IPS DF 4.7 (cell line): ENCODE measurements at regions not wholly inside any gene's neighbourhood (a gene's known extent, or its start where the extent isn't known, plus 50 kb on each side); places are given as distances from the start of the nearest gene placed in this dataset.
"Not testable (repeated sequence)": the region's sequence is repeated elsewhere in the genome, so short reads cannot be mapped to it uniquely, and the experiment has no call there.

Experiments used
- DNase-seq: peaks from one replicate; pipeline ENCODE4 v3.0.0-alpha.2; 2013; ENCODE audit warnings: low spot score; ENCODE audit errors: extremely low read depth

- no peak for DNase-seq
Observed at GRCh38 chr6:167408235-167408869, 83.5 kb downstream of the TTLL2 start.

- no peak for DNase-seq
Observed at GRCh38 chr6:167409079-167409478, 84.2 kb downstream of the TTLL2 start.

- DNase-seq: no peak
Observed at GRCh38 chr6:167409694-167410093, 84.8 kb downstream of the TTLL2 start.

- DNase-seq: no peak
Observed at GRCh38 chr6:167410462-167410861, 85.6 kb downstream of the TTLL2 start.

- no peak for DNase-seq
Observed at GRCh38 chr6:167412506-167412905, 87.6 kb downstream of the TTLL2 start.

- no peak for DNase-seq
Observed at GRCh38 chr6:167415441-167415961, 90.6 kb downstream of the TTLL2 start.

- DNase-seq: no peak
Observed at GRCh38 chr6:167416676-167417430, 92.0 kb downstream of the TTLL2 start.

GRCh38 chr6:167420177-167420576 lies 95.3 kb downstream of the TTLL2 start:
- no peak for DNase-seq

- DNase-seq: no peak
Observed at GRCh38 chr6:167420858-167421766, 96.2 kb downstream of the TTLL2 start.

GRCh38 chr6:167421944-167422343 lies 97.1 kb downstream of the TTLL2 start:
- DNase-seq: not testable (repeated sequence)

- no peak for DNase-seq
Observed at GRCh38 chr6:167422934-167423333, 98.0 kb downstream of the TTLL2 start.

GRCh38 chr6:167424060-167424673 lies 99.3 kb downstream of the TTLL2 start:
- DNase-seq: no peak

GRCh38 chr6:167424700-167425099 lies 99.8 kb downstream of the TTLL2 start:
- DNase-seq: no peak

GRCh38 chr6:167426084-167426483 lies 101.2 kb downstream of the TTLL2 start:
- no peak for DNase-seq

GRCh38 chr6:167426651-167427050 lies 101.8 kb downstream of the TTLL2 start:
- no peak for DNase-seq

- DNase-seq: no peak
Observed at GRCh38 chr6:167428664-167429333, 103.9 kb downstream of the TTLL2 start.

GRCh38 chr6:167429353-167429752 lies 104.5 kb downstream of the TTLL2 start:
- no peak for DNase-seq

GRCh38 chr6:167435209-167435728 lies 110.4 kb downstream of the TTLL2 start:
- DNase-seq: no peak

GRCh38 chr6:167437888-167438484 lies 113.1 kb downstream of the TTLL2 start:
- no peak for DNase-seq

GRCh38 chr6:167441715-167442206 lies 116.9 kb downstream of the TTLL2 start:
- peak; percentile 36 for DNase-seq
